HG03571 (cell line): ENCODE measurements at regions not wholly inside any gene's neighbourhood (a gene's known extent, or its start where the extent isn't known, plus 50 kb on each side); places are given as distances from the start of the nearest gene placed in this dataset.

Experiments
- ATAC-seq: cut with Tn5 transposase; IDR thresholded peaks from one replicate; pipeline ENCODE4 v1.9.1; 2021; ENCODE audit not compliant: unreplicated experiment

GRCh38 chr4:177569434-177569833, 127.2 kb upstream of the AGA start:
- ATAC-seq = no peak

GRCh38 chr4:177573507-177573906, 131.3 kb upstream of the AGA start:
- ATAC-seq = no peak

- ATAC-seq = no peak
These were observed 132.2 kb upstream of the AGA start for GRCh38 chr4:177574446-177574845.

- ATAC-seq = no peak
These were observed 137.4 kb upstream of the AGA start for GRCh38 chr4:177579649-177580048.

GRCh38 chr4:177582992-177583391, 140.8 kb upstream of the AGA start:
- no peak for ATAC-seq

- ATAC-seq = no peak
These were observed 145.8 kb upstream of the AGA start for GRCh38 chr4:177587989-177588388.

GRCh38 chr4:177595386-177595785, 153.1 kb upstream of the AGA start:
- no peak for ATAC-seq

GRCh38 chr4:177596035-177596434, 153.8 kb upstream of the AGA start:
- no peak for ATAC-seq

GRCh38 chr4:177596991-177597390, 154.8 kb upstream of the AGA start:
- no peak for ATAC-seq

GRCh38 chr4:177605252-177605651, 163.0 kb upstream of the AGA start:
- ATAC-seq = no peak

GRCh38 chr4:177607111-177607573, 164.9 kb upstream of the AGA start:
- ATAC-seq = no peak

GRCh38 chr4:177611974-177612664, 169.9 kb upstream of the AGA start:
- ATAC-seq = no peak

GRCh38 chr4:177612684-177613083, 170.4 kb upstream of the AGA start:
- no peak for ATAC-seq

- ATAC-seq = no peak
These were observed 190.2 kb upstream of the AGA start for GRCh38 chr4:177632481-177632880.

- no peak for ATAC-seq
These were observed 196.6 kb upstream of the AGA start for GRCh38 chr4:177638871-177639270.

- no peak for ATAC-seq
These were observed 198.6 kb upstream of the AGA start for GRCh38 chr4:177640864-177641263.

GRCh38 chr4:177660223-177660622, 218.0 kb upstream of the AGA start:
- ATAC-seq = no peak

- ATAC-seq = no peak
These were observed 225.4 kb upstream of the AGA start for GRCh38 chr4:177667687-177668086.

- no peak for ATAC-seq
These were observed 229.2 kb upstream of the AGA start for GRCh38 chr4:177671387-177671786.

- no peak for ATAC-seq
These were observed 229.6 kb upstream of the AGA start for GRCh38 chr4:177671845-177672244.

GRCh38 chr4:177673985-177674489, 231.8 kb upstream of the AGA start:
- no peak for ATAC-seq

GRCh38 chr4:177680308-177680707, 238.1 kb upstream of the AGA start:
- ATAC-seq = no peak

- ATAC-seq = no peak
These were observed 239.7 kb upstream of the AGA start for GRCh38 chr4:177681902-177682301.
